GM23248 (cell line): ENCODE measurements at regions not wholly inside any gene's neighbourhood (a gene's known extent, or its start where the extent isn't known, plus 50 kb on each side); places are given as distances from the start of the nearest gene placed in this dataset.

Source experiments
- EZH2 ChIP-seq: fragments of 200-600 bp; sonication (generic); IDR thresholded peaks from 2 replicates; pipeline ENCODE4 v1.6.1; 2018; ENCODE audit warnings: antibody characterized with exemption, mild to moderate bottlenecking; ENCODE audit not compliant: insufficient read depth, poor library complexity, severe bottlenecking
- EZH2phosphoT487 ChIP-seq: fragments of 200-600 bp; sonication (generic); IDR thresholded peaks from 2 replicates; pipeline ENCODE4 v1.6.1; 2018; ENCODE audit warnings: antibody characterized with exemption, moderate library complexity, mild to moderate bottlenecking, low read depth; ENCODE audit not compliant: insufficient read depth

GRCh38 chr10:36175954-36176353, 533.9 kb upstream of the FZD8 start:
- TF ChIP-seq EZH2 (no peak), EZH2phosphoT487 (no peak)
